NCI-H1694 treated with DMSO at 0.1 percent for 48 hours (cell line): ENCODE measurements at regions not wholly inside any gene's neighbourhood (a gene's known extent, or its start where the extent isn't known, plus 50 kb on each side); places are given as distances from the start of the nearest gene placed in this dataset.

ENCODE experiments used
- DNase-seq: peaks from one replicate; lab custom pipeline; 2025; lab: John Stamatoyannopoulos, UW

- no peak for DNase-seq
These were observed 77.7 kb upstream of the MAP4K3 start for GRCh38 chr2:39514825-39515224.

- DNase-seq: no peak
These were observed 78.3 kb upstream of the MAP4K3 start for GRCh38 chr2:39515273-39515896.

GRCh38 chr2:39515897-39516346, 78.8 kb upstream of the MAP4K3 start:
- no peak for DNase-seq

GRCh38 chr2:39516347-39517101, 79.4 kb upstream of the MAP4K3 start:
- peak; percentile 96 for DNase-seq

GRCh38 chr2:39517102-39517436, 80.0 kb upstream of the MAP4K3 start:
- no peak for DNase-seq

GRCh38 chr2:39517622-39518021, 80.5 kb upstream of the MAP4K3 start:
- no peak for DNase-seq

- DNase-seq: no peak
These were observed 82.8 kb upstream of the MAP4K3 start for GRCh38 chr2:39519886-39520285.

GRCh38 chr2:39521876-39522517, 84.9 kb upstream of the MAP4K3 start:
- DNase-seq: no peak

- DNase-seq: no peak
These were observed 85.4 kb upstream of the MAP4K3 start for GRCh38 chr2:39522518-39522877.

GRCh38 chr2:39523308-39524044, 86.4 kb upstream of the MAP4K3 start:
- no peak for DNase-seq

GRCh38 chr2:39524061-39524460, 87.0 kb upstream of the MAP4K3 start:
- DNase-seq: no peak

- DNase-seq: no peak
These were observed 87.9 kb upstream of the MAP4K3 start for GRCh38 chr2:39524756-39525635.

- DNase-seq: no peak
These were observed 88.7 kb upstream of the MAP4K3 start for GRCh38 chr2:39525636-39526412.

- no peak for DNase-seq
These were observed 91.6 kb upstream of the MAP4K3 start for GRCh38 chr2:39528701-39529100.

GRCh38 chr2:39529836-39530235, 92.8 kb upstream of the MAP4K3 start:
- DNase-seq: no peak

GRCh38 chr2:39530411-39530866, 93.4 kb upstream of the MAP4K3 start:
- no peak for DNase-seq

- no peak for DNase-seq
These were observed 94.2 kb upstream of the MAP4K3 start for GRCh38 chr2:39531220-39531777.

- DNase-seq: no peak
These were observed 95.8 kb upstream of the MAP4K3 start for GRCh38 chr2:39532933-39533332.

GRCh38 chr2:39534095-39534711, 97.1 kb upstream of the MAP4K3 start:
- DNase-seq: no peak

- no peak for DNase-seq
These were observed 98.6 kb upstream of the MAP4K3 start for GRCh38 chr2:39535636-39536185.
